Karpas-422 (cell line): ENCODE measurements at regions not wholly inside any gene's neighbourhood (a gene's known extent, or its start where the extent isn't known, plus 50 kb on each side); places are given as distances from the start of the nearest gene placed in this dataset.

ENCODE experiments used
- DNase-seq: peaks from one replicate; pipeline ENCODE4 v3.0.0-alpha.2; 2015
- H2AFZ ChIP-seq: fragments of 200-600 bp; sonication (generic); 2 replicates; pipeline ENCODE4 v1.6.1; 2014; ENCODE audit warnings: antibody characterized with exemption, low read length, mixed read lengths
- H3K27ac ChIP-seq: fragments of 200-600 bp; sonication (generic); 2 replicates; pipeline ENCODE4 v1.5.1; 2014; ENCODE audit warnings: mild to moderate bottlenecking, low read length, moderate library complexity
- H3K27me3 ChIP-seq: fragments of 200-600 bp; sonication (generic); 2 replicates; pipeline ENCODE4 v1.6.1; 2014; ENCODE audit warnings: low read length, mixed read lengths
- H3K36me3 ChIP-seq: fragments of 200-600 bp; sonication (generic); 2 replicates; pipeline ENCODE4 v1.6.1; 2014; ENCODE audit warnings: low read length, mixed read lengths; ENCODE audit not compliant: insufficient read depth
- H3K4me1 ChIP-seq: fragments of 200-600 bp; sonication (generic); 2 replicates; pipeline ENCODE4 v1.6.1; 2014; ENCODE audit warnings: mild to moderate bottlenecking, low read length, mixed read lengths
- H3K4me2 ChIP-seq: fragments of 200-600 bp; sonication (generic); 2 replicates; pipeline ENCODE4 v1.6.1; 2014; ENCODE audit warnings: low read length, low read depth, mild to moderate bottlenecking; ENCODE audit not compliant: poor library complexity, severe bottlenecking
- H3K4me3 ChIP-seq: fragments of 200-600 bp; sonication (generic); 2 replicates; pipeline ENCODE4 v1.5.1; 2014; ENCODE audit warnings: mild to moderate bottlenecking, antibody characterized with exemption, low read length, mixed read lengths
- H3K79me2 ChIP-seq: fragments of 200-600 bp; sonication (generic); 2 replicates; pipeline ENCODE4 v1.6.1; 2014; ENCODE audit warnings: mild to moderate bottlenecking, low read length, mixed read lengths
- H3K9ac ChIP-seq: fragments of 200-600 bp; sonication (generic); 2 replicates; pipeline ENCODE4 v1.6.0; 2014; ENCODE audit warnings: low read length
- H3K9me2 ChIP-seq: fragments of 200-600 bp; sonication (generic), shearing (Covaris generic); replicated peaks from 2 replicates; pipeline ENCODE4 v1.6.0; 2014; ENCODE audit warnings: mild to moderate bottlenecking, low read length, moderate library complexity; ENCODE audit not compliant: insufficient read depth
- H3K9me3 ChIP-seq: fragments of 300-700, 200-600 bp; sonication (generic); 2 replicates; pipeline ENCODE4 v1.6.1; 2014; ENCODE audit warnings: low read length, mixed read lengths
- H4K20me1 ChIP-seq: fragments of 200-600 bp; sonication (generic); 2 replicates; pipeline ENCODE4 v1.6.1; 2014; ENCODE audit warnings: mild to moderate bottlenecking, antibody characterized with exemption, low read length, low read depth; ENCODE audit not compliant: insufficient read depth

DNA sequence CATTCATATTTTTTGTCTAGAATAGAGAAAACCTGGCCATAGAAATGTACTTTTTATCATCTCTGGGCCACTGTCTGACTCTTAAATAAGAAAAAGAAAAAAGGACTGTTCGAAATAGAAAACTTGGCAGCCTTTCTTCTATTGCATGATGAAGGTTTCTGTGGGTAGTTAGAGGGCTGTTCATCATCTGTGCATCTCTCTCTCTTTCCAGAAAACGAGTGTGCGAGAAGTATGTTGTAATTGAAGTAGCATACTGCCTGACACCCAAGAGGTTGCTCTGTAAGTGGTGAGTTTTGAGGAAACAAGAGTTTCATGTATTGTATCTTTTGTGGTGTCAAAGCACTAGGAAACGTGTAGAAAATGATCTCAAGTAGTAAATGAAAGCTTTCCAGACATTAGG lies 343.2 kb upstream of the TMEM229A start:
- Histone ChIP-seq H3K4me1 (no peaks in the 10 kb centered on the region), H3K36me3 (no peaks in the 10 kb centered on the region), H3K27me3 (no peaks in the 10 kb centered on the region), H3K9me3 (no peaks in the 10 kb centered on the region), H3K4me2 (no peak overlapping the region), H2AFZ (no peak overlapping the region), H3K27ac (no peak overlapping the region), H3K9ac (no peak overlapping the region), H3K4me3 (no peak overlapping the region), H3K9me2 (no peaks in the 10 kb centered on the region; the same call in 1 of the 2 replicates), H4K20me1 (no peaks in the 10 kb centered on the region), H3K79me2 (no peaks in the 10 kb centered on the region)
- no peak for DNase-seq

DNA sequence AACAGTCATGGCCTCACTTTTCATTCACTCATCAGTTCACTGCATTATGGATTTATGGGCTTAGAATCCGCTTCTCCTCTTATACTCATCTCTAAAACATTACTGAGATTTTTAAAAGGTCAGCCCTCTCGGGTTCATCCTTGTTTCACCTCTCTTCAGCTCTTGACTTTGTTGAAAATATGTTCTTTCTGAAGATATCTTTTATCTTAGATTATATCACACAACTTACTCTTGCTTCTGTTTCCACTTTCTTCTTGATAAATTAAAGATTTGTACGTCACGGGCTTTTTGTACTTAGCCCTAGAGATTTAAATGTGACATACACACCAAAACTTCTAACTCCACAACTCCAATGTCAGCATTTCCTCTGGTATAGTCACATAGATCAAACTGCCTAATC lies 342.5 kb upstream of the TMEM229A start:
- no peaks in the 10 kb centered on the region for H3K9me3 ChIP-seq
- H3K4me3 ChIP-seq, result no peak overlapping the region
- no peak for DNase-seq
- no peaks in the 10 kb centered on the region for H3K4me1 ChIP-seq
- H4K20me1 ChIP-seq, result no peaks in the 10 kb centered on the region
- H3K4me2 ChIP-seq, result no peak overlapping the region
- H3K36me3 ChIP-seq, result no peaks in the 10 kb centered on the region
- H3K27ac ChIP-seq, result no peak overlapping the region
- H3K27me3 ChIP-seq, result no peaks in the 10 kb centered on the region
- H2AFZ ChIP-seq, result no peak overlapping the region
- no peak overlapping the region for H3K9ac ChIP-seq
- no peaks in the 10 kb centered on the region for H3K79me2 ChIP-seq
- H3K9me2 ChIP-seq, result no peaks in the 10 kb centered on the region; the same call in 1 of the 2 replicates

DNA sequence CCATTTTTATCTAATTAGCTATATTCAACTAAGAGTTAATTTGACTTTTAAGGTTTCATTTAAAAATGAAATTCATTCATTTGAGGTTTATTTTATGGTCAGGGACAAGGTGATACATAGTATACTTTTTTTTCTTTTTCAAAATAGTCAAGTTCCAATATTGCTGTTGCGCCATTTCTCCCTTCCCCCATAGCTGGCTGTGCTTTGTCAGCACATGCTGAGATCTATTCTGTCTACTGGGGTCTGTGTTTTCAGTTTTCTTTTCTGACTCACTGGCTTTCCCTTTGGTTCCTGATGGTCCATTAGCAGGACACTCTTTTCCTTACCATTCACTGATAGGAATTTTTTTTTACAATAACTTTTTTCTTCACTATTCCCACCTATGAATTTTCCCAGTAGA lies 336.4 kb upstream of the TMEM229A start:
- no peaks in the 10 kb centered on the region for H3K4me1 ChIP-seq
- no peaks in the 10 kb centered on the region for H3K27me3 ChIP-seq
- no peak for DNase-seq
- H3K36me3 ChIP-seq, result no peaks in the 10 kb centered on the region
- no peaks in the 10 kb centered on the region for H3K9me3 ChIP-seq
- no peak overlapping the region for H3K4me2 ChIP-seq
- H4K20me1 ChIP-seq, result no peaks in the 10 kb centered on the region
- H3K9ac ChIP-seq, result no peak overlapping the region
- no peaks in the 10 kb centered on the region for H3K79me2 ChIP-seq
- no peak overlapping the region for H3K4me3 ChIP-seq
- no peak overlapping the region for H2AFZ ChIP-seq
- H3K9me2 ChIP-seq, result no peaks in the 10 kb centered on the region
- H3K27ac ChIP-seq, result no peak overlapping the region

DNA sequence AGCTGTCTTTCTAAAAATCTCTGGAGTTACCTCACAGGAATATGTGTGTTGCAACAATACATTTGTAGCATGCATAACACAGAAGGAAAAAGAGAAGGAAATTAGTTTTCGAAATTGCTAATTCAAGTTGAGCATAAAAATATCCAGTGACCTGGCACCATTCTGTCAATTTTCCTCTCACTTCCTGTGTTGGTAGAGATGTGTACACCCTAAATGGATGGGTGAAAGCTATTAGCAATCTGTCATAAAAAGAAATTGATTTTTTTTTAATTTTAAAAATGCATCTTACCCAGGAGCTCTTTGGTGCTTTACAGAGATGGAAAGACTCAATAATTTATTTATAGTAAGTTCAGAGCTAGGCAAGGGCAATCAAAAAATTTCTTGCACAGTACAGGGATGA lies 333.3 kb upstream of the TMEM229A start:
- Histone ChIP-seq H2AFZ (no peak overlapping the region), H3K4me3 (no peak overlapping the region), H3K79me2 (no peaks in the 10 kb centered on the region), H3K9ac (no peak overlapping the region), H3K27ac (no peak overlapping the region), H3K4me1 (no peaks in the 10 kb centered on the region), H3K27me3 (no peaks in the 10 kb centered on the region), H3K9me3 (no peaks in the 10 kb centered on the region), H3K36me3 (no peaks in the 10 kb centered on the region), H3K9me2 (no peaks in the 10 kb centered on the region), H3K4me2 (no peak overlapping the region), H4K20me1 (no peaks in the 10 kb centered on the region)
- DNase-seq, result no peak

DNA sequence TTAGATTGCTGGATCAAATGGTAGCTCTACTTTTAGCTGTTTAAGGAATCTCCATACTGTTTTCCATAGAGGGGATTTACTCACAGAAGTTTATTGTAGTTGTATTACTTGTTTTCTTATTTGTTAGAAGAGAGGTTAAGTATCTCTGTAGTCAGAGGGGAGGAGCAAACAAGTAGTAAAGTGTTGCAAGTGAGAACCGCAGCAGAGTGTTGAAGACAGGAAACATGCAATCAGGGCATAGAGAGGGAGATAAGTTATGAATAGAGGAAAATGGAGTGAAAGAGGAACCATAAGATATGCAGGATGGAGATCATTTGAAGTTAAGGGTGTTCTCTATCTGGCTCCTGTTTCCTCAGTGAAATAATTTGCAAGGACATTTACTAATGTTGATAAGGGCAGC lies 331.4 kb upstream of the TMEM229A start:
- H3K9ac ChIP-seq, result no peak overlapping the region
- H3K27ac ChIP-seq, result no peak overlapping the region
- no peaks in the 10 kb centered on the region for H3K27me3 ChIP-seq
- H3K4me2 ChIP-seq, result no peak overlapping the region
- H4K20me1 ChIP-seq, result no peaks in the 10 kb centered on the region
- no peak overlapping the region for H3K4me3 ChIP-seq
- H2AFZ ChIP-seq, result no peak overlapping the region
- H3K36me3 ChIP-seq, result no peaks in the 10 kb centered on the region
- H3K9me2 ChIP-seq, result no peaks in the 10 kb centered on the region; the same call in 1 of the 2 replicates
- H3K4me1 ChIP-seq, result no peaks in the 10 kb centered on the region
- no peaks in the 10 kb centered on the region for H3K79me2 ChIP-seq
- no peak for DNase-seq
- H3K9me3 ChIP-seq, result no peaks in the 10 kb centered on the region

DNA sequence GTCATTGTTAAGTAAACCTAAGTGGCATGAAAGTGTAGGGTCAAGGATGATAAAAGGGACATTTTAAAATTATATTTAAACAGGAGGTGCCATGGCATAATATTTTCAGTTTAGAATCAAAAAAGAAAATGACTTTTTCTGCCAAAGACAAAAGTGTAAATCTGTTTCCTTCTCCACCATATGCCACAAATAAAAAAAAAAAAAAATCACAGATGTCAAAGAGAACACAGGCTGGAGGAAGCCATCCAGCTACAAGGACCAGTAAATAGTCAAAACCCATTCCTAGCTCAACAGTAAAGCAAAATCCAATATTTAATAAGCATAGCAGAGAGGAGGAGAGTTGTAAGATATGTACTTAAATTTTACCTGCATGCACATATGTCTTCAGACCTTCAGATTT lies 321.3 kb upstream of the TMEM229A start:
- no peaks in the 10 kb centered on the region for H3K27me3 ChIP-seq
- no peak overlapping the region for H3K4me3 ChIP-seq
- H3K9me2 ChIP-seq, result no peaks in the 10 kb centered on the region
- H3K9me3 ChIP-seq, result no peaks in the 10 kb centered on the region
- no peak overlapping the region for H3K4me2 ChIP-seq
- no peak overlapping the region for H3K9ac ChIP-seq
- H3K36me3 ChIP-seq, result no peaks in the 10 kb centered on the region
- no peaks in the 10 kb centered on the region for H3K79me2 ChIP-seq
- no peaks in the 10 kb centered on the region for H3K4me1 ChIP-seq
- H3K27ac ChIP-seq, result no peak overlapping the region
- no peak overlapping the region for H2AFZ ChIP-seq
- no peak for DNase-seq
- H4K20me1 ChIP-seq, result no peaks in the 10 kb centered on the region

DNA sequence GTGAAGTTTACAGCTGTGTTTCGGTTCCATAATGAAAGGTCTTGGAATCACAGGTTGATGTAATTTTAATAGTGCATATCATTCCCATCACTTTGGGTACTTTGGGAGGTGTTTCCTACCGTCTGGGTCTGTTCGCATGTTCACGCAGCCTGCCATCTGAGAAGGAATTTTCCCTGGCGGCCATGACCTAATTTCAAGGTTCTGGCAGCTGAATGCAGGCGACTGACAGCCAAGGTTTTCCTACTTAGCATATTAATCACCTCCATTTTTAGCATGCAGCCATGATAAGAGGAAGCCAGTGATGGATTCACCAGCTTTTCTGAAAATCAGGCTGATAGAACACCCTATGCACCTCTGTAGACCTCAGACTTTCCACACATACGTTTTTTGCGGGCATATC lies 319.1 kb upstream of the TMEM229A start:
- no peak for DNase-seq
- H3K9ac ChIP-seq, result no peak overlapping the region

DNA sequence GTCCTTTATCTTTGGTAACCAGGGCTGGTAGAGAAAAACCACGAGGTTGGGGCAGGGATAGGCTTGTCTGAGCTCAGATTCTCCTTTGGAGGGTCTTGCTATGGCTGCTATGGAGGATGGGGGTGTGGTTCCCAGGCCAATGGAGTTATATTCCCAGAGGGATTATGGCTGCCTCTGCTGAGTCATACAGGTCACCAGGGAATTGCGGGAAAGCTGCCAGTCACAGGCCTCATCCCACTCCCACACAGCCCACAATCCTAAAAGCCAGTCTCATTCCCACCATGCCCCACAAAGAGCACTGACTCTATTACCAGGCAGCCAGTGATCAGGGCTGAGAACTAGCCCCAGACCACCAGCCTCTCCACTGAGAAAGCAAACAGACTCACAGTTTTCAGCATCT lies 316.6 kb upstream of the TMEM229A start:
- Histone ChIP-seq H4K20me1 (no peaks in the 10 kb centered on the region), H3K36me3 (no peaks in the 10 kb centered on the region), H3K27ac (no peak overlapping the region), H3K79me2 (no peaks in the 10 kb centered on the region), H3K4me2 (no peak overlapping the region), H3K9ac (no peak overlapping the region), H3K4me1 (no peaks in the 10 kb centered on the region), H3K27me3 (no peaks in the 10 kb centered on the region), H3K9me3 (no peaks in the 10 kb centered on the region), H3K9me2 (no peaks in the 10 kb centered on the region), H3K4me3 (no peak overlapping the region), H2AFZ (no peak overlapping the region)
- no peak for DNase-seq

More for the DNA sequence above, 319.1 kb upstream of the TMEM229A start:
- Histone ChIP-seq H3K79me2 (no peaks in the 10 kb centered on the region), H3K27ac (no peak overlapping the region), H4K20me1 (no peaks in the 10 kb centered on the region), H3K4me1 (no peaks in the 10 kb centered on the region), H3K27me3 (no peaks in the 10 kb centered on the region), H3K9me3 (no peaks in the 10 kb centered on the region), H3K4me3 (no peak overlapping the region), H3K36me3 (no peaks in the 10 kb centered on the region), H3K4me2 (no peak overlapping the region), H2AFZ (no peak overlapping the region), H3K9me2 (no peaks in the 10 kb centered on the region)

DNA sequence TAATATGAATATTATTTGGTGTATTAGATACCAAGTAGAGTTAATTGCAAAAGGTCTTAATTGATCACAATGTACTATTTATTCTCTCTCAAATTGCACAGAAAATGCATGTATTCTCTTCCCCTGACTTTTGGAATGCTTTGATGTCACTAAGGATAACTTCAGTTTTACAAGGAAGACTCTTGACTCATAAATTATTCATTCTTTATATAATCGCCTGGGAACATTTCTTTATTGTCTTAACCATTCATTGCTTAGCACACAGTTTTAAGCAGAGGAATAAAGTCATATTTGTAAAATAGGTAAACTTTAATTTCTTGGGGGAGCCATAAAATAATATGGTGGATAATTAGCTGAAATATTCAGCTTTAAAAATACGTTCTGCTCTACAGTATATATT lies 306.0 kb upstream of the TMEM229A start:
- Histone ChIP-seq H3K27me3 (no peaks in the 10 kb centered on the region), H3K9me3 (no peaks in the 10 kb centered on the region), H3K4me3 (no peak overlapping the region), H3K27ac (no peak overlapping the region), H3K9ac (no peak overlapping the region), H3K36me3 (no peaks in the 10 kb centered on the region), H4K20me1 (no peaks in the 10 kb centered on the region), H2AFZ (no peak overlapping the region), H3K79me2 (no peaks in the 10 kb centered on the region), H3K9me2 (no peaks in the 10 kb centered on the region), H3K4me2 (no peak overlapping the region), H3K4me1 (no peaks in the 10 kb centered on the region)
- no peak for DNase-seq
